Esophagus squamous epithelium (tissue), 4 donors: ENCODE measurements at regions not wholly inside any gene's neighbourhood (a gene's known extent, or its start where the extent isn't known, plus 50 kb on each side); places are given as distances from the start of the nearest gene placed in this dataset.

Experiments used
- POLR2A ChIP-seq, 4 donors: fragments of 450-650 bp; IDR thresholded peaks; one replicate each; pipeline ENCODE4 v1.6.1; 2017; ENCODE audit warnings: antibody characterized with exemption in 4 of 4, mild to moderate bottlenecking in 4 of 4, moderate library complexity in 3 of 4
- TF ChIP-seq, protein P1 (sequence below), 6 experiments: fragments of 450-650 bp in 4 of 6; fragments of 200-600 bp in 2 of 6; sonication (generic) in 2 of 6; IDR thresholded peaks; one replicate each; pipeline ENCODE4 v1.5.1; 2016 to 2019; ENCODE audit warnings: antibody characterized with exemption in 6 of 6, mild to moderate bottlenecking in 4 of 6, moderate library complexity in 4 of 6

DNA sequence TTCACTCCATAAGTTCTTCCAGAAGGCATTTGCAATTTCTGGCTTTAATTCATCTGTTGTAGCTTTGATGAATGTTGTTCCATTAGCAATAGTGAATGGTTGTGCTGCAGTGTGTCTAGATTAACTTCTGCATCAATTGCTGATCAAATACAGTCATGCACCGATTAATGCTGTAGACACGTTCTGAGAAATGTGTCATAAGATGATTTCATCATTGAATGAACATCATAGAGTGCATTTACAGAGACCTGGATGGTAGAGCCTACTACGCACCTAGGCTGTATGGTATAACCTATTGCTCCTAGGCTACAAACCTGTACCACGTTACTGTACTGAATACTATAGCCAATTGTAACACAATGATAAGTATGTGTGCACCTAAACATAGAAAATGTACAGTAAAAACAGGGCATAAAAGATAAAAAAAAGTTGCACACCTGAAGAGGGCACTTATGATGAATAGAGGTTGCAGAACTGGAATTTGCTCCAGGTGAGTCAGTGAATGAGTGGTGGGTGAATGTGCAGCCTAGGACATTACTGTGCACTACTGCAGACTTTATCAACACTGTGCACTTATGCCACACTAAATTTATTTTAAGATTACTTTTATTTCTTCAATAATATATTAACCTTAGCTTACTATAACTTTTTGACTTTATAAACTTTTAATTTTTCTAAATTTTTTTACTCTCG, 170.7 kb downstream of the HERPUD2 start:
- TF ChIP-seq, protein P1, sequence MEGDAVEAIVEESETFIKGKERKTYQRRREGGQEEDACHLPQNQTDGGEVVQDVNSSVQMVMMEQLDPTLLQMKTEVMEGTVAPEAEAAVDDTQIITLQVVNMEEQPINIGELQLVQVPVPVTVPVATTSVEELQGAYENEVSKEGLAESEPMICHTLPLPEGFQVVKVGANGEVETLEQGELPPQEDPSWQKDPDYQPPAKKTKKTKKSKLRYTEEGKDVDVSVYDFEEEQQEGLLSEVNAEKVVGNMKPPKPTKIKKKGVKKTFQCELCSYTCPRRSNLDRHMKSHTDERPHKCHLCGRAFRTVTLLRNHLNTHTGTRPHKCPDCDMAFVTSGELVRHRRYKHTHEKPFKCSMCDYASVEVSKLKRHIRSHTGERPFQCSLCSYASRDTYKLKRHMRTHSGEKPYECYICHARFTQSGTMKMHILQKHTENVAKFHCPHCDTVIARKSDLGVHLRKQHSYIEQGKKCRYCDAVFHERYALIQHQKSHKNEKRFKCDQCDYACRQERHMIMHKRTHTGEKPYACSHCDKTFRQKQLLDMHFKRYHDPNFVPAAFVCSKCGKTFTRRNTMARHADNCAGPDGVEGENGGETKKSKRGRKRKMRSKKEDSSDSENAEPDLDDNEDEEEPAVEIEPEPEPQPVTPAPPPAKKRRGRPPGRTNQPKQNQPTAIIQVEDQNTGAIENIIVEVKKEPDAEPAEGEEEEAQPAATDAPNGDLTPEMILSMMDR (IDR thresholded peaks at IDR 0.05) = no peak
- no peak for TF ChIP-seq POLR2A (IDR thresholded peaks at IDR 0.05)
